ENCODE measurements at regions not wholly inside any gene's neighbourhood (a gene's known extent, or its start where the extent isn't known, plus 50 kb on each side); places are given as distances from the start of the nearest gene placed in this dataset.

GRCh38 chr1:29651684-29652665, 415.7 kb downstream of the PTPRU start:
- DNase-seq = peak; percentile 9
- Mint-ChIP-seq H3K27me3 (peaks cover 10% of the 10 kb centered on the region), H3K9me3 (no peaks in the 10 kb centered on the region), H3K4me3 (no peak overlapping the region), H3K4me1 (no peaks in the 10 kb centered on the region), H3K27ac (no peak overlapping the region), H3K36me3 (ENCODE audit: low read depth) (no peaks in the 10 kb centered on the region)
- ChIA-PET CTCF (no interaction called here), POLR2A (no interaction called here)

DNA sequence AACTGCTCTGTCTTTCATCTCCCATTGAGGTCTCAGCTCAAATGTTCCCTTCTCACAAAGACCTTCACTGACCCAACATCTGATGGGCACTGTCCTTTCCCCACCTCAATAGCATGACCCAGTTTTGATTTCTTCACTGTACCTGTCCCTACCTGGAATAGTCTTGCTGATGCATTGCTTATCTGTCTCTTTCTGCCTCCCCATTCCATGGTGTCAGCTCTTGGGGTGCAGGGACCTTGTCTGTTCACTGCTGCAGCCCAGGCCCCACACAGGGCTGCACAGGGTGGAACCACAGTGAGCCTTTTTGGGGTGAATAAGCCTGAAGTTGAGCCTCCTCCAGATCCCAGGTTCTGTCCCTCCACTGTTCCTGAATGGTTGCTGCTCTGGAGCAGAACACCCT, 414.9 kb downstream of the PTPRU start:
- Mint-ChIP-seq H3K4me3 (no peak overlapping the region), H3K27me3 (peaks cover 10% of the 10 kb centered on the region), H3K36me3 (ENCODE audit: low read depth) (no peaks in the 10 kb centered on the region), H3K4me1 (no peaks in the 10 kb centered on the region), H3K27ac (no peak overlapping the region), H3K9me3 (no peaks in the 10 kb centered on the region)
- POLR2A ChIA-PET = no interaction called here
- CTCF ChIA-PET = no interaction called here
- DNase-seq = no peak

- Mint-ChIP-seq H3K27ac (no peak overlapping the region), H3K27me3 (peaks cover 10% of the 10 kb centered on the region), H3K36me3 (ENCODE audit: low read depth) (no peaks in the 10 kb centered on the region), H3K4me1 (no peaks in the 10 kb centered on the region), H3K9me3 (no peaks in the 10 kb centered on the region), H3K4me3 (no peak overlapping the region)
- ChIA-PET POLR2A (no interaction called here), CTCF (no interaction called here)
- peak; percentile 6 for DNase-seq
These were observed 414.2 kb downstream of the PTPRU start for GRCh38 chr1:29650476-29650875.

- ChIA-PET CTCF (no interaction called here), POLR2A (no interaction called here)
- Mint-ChIP-seq H3K27ac (no peak overlapping the region), H3K9me3 (no peaks in the 10 kb centered on the region), H3K27me3 (peaks cover 10% of the 10 kb centered on the region), H3K4me3 (no peak overlapping the region), H3K36me3 (ENCODE audit: low read depth) (no peaks in the 10 kb centered on the region), H3K4me1 (no peaks in the 10 kb centered on the region)
- peak; percentile 4 for DNase-seq
These were observed 413.7 kb downstream of the PTPRU start for GRCh38 chr1:29650041-29650400.

GRCh38 chr1:29649189-29650040, 413.1 kb downstream of the PTPRU start:
- DNase-seq = peak; percentile 8
- POLR2A ChIA-PET = no interaction called here

GRCh38 chr1:29648798-29649188, 412.5 kb downstream of the PTPRU start:
- H3K27ac Mint-ChIP-seq = no peak overlapping the region
- no peaks in the 10 kb centered on the region for H3K9me3 Mint-ChIP-seq
- CTCF ChIA-PET = no interaction called here

More at GRCh38 chr1:29649189-29650040, 413.1 kb downstream of the PTPRU start:
- Mint-ChIP-seq H3K27ac (no peak overlapping the region), H3K36me3 (ENCODE audit: low read depth) (no peaks in the 10 kb centered on the region), H3K27me3 (peaks cover 10% of the 10 kb centered on the region), H3K9me3 (no peaks in the 10 kb centered on the region), H3K4me3 (no peak overlapping the region), H3K4me1 (no peaks in the 10 kb centered on the region)
- CTCF ChIA-PET = no interaction called here

DNA sequence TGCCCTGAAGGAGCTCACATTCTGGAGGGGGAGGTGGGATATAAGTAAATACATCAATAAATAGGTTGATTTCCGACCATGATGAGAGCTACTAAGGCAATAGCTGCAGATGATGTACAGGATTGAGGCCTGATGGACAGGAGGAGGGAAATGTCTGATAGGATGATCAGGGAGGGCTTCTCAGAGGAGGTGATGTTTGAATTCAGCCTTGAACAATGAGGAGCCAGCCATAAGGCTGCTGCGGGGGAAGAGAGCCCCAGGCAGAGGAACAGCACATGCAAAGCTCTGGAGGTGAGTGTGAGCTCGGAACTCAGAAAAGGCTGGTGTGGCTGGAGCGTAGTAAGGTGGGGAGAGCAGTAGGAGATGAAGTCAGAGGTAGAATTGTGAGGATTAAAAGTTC, 411.7 kb downstream of the PTPRU start:
- Mint-ChIP-seq H3K4me1 (no peaks in the 10 kb centered on the region), H3K36me3 (ENCODE audit: low read depth) (no peaks in the 10 kb centered on the region), H3K27me3 (peaks cover 16% of the 10 kb centered on the region), H3K9me3 (no peaks in the 10 kb centered on the region), H3K4me3 (no peak overlapping the region), H3K27ac (no peak overlapping the region)
- ChIA-PET POLR2A (no interaction called here), CTCF (no interaction called here)
- no peak for DNase-seq

More at GRCh38 chr1:29648798-29649188, 412.5 kb downstream of the PTPRU start:
- no peaks in the 10 kb centered on the region for H3K36me3 Mint-ChIP-seq (ENCODE audit: low read depth)
- DNase-seq = no peak
- H3K27me3 Mint-ChIP-seq = peaks cover 10% of the 10 kb centered on the region
- no peak overlapping the region for H3K4me3 Mint-ChIP-seq
- no peaks in the 10 kb centered on the region for H3K4me1 Mint-ChIP-seq
- POLR2A ChIA-PET = no interaction called here

DNA sequence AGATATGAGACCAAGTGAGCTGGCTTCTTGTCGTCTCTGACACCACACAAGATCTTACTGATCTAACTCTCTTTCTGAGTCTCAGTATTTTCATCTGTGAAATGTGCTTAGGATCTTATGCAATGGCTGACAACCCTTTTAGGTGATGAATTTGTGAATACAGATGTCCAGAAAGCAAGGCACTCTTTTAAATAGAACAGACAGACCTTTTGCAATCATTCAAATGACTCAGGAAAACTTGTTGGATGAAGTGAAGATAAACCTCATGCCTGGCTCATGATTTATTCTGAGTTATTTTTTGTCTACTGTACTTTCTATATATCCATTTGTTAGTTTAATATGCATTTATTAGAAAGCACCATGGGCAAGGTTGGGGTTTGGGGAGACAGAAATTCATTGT, 411.3 kb downstream of the PTPRU start:
- Mint-ChIP-seq H3K36me3 (ENCODE audit: low read depth) (no peaks in the 10 kb centered on the region), H3K4me3 (no peak overlapping the region), H3K4me1 (no peaks in the 10 kb centered on the region), H3K27ac (no peak overlapping the region), H3K27me3 (peaks cover 16% of the 10 kb centered on the region), H3K9me3 (no peaks in the 10 kb centered on the region)
- no peak for DNase-seq
- POLR2A ChIA-PET = no interaction called here
- CTCF ChIA-PET = no interaction called here

DNA sequence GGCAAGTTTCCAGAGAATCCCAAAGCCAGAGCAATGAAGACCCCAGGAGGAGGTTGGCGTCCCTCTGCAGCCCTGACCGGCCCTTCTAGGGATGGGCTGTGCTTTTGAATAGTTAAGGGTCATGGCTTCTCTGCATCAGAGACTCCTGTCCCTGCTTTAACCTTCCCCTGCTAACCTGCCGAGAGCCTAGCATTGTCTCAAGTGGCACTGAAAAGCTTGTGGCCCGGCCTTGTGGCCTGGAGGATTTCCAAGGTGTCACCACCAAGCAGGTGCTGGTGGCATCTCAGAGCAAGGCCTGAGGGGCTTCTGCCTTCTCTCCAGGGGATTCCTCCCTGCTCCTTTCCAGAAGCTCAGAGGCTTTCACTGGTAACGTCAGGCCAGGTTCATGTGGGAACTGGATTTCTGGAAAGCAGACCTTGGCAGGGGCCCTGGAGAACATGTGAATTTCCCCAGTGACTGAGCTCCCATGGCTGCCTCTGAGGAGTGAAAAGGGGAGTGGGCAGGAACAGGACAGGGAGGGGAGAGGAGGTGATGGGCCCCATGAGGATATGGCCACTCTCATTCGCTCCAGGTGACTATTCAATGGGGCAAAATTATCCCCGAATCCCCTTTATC, 409.9 kb downstream of the PTPRU start:
- peak; percentile 7 for DNase-seq
- Mint-ChIP-seq H3K27me3 (peaks cover 16% of the 10 kb centered on the region), H3K36me3 (ENCODE audit: low read depth) (no peaks in the 10 kb centered on the region), H3K9me3 (no peaks in the 10 kb centered on the region), H3K4me3 (no peak overlapping the region), H3K27ac (no peak overlapping the region), H3K4me1 (no peaks in the 10 kb centered on the region)
- CTCF ChIA-PET = no interaction called here
- POLR2A ChIA-PET = no interaction called here

- Mint-ChIP-seq H3K27me3 (peaks cover 16% of the 10 kb centered on the region), H3K27ac (no peak overlapping the region), H3K4me3 (no peak overlapping the region), H3K4me1 (no peaks in the 10 kb centered on the region), H3K36me3 (ENCODE audit: low read depth) (no peaks in the 10 kb centered on the region), H3K9me3 (no peaks in the 10 kb centered on the region)
- no peak for DNase-seq
- ChIA-PET CTCF (no interaction called here), POLR2A (no interaction called here)
These were observed 409.3 kb downstream of the PTPRU start for GRCh38 chr1:29645586-29645985.

GRCh38 chr1:29644812-29645211, 408.5 kb downstream of the PTPRU start:
- Mint-ChIP-seq H3K4me3 (no peak overlapping the region), H3K36me3 (ENCODE audit: low read depth) (no peaks in the 10 kb centered on the region), H3K4me1 (no peaks in the 10 kb centered on the region), H3K9me3 (no peaks in the 10 kb centered on the region), H3K27me3 (peaks cover 16% of the 10 kb centered on the region), H3K27ac (no peak overlapping the region)
- ChIA-PET POLR2A (interaction anchor here (1.3 kb wide), 1 partner anchor 11 kb away, joined by 3 read pairs; no protein-coding TSS in a partner anchor), CTCF (no interaction called here)
- peak; percentile 1 for DNase-seq

DNA sequence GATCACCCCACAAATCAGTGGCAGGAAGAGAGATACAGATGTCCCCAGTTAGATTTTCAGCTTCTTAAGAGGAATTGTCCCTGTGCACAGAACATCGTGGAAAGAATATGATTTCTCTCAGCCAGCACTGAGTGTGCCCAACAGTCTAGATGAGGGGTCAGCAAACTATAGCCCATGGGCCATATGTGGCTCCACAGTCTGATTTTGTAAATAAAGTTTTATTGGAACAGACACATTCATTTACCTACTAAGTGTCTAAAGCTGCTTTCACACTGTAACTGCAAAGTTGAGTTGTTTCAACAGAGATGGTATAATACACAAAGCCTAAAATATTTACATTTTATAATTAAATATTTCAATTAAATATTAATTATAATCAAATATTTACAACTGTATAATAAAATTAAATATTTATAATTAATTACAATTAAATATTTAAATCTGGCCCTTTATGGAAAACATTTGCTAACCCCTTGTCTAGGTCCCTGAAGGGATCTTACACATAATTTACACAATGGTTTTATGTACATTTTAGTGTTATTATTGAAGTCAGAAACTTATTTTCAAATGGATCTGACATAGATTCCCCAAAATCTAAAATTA, 407.6 kb downstream of the PTPRU start:
- POLR2A ChIA-PET = interaction anchor here (1.3 kb wide), 1 partner anchor 10 kb away, joined by 3 read pairs; no protein-coding TSS in a partner anchor
- no peak for DNase-seq
- CTCF ChIA-PET = no interaction called here
- Mint-ChIP-seq H3K4me3 (no peak overlapping the region), H3K27ac (no peak overlapping the region), H3K9me3 (no peaks in the 10 kb centered on the region), H3K36me3 (ENCODE audit: low read depth) (no peaks in the 10 kb centered on the region), H3K4me1 (no peaks in the 10 kb centered on the region), H3K27me3 (peaks cover 16% of the 10 kb centered on the region)

DNA sequence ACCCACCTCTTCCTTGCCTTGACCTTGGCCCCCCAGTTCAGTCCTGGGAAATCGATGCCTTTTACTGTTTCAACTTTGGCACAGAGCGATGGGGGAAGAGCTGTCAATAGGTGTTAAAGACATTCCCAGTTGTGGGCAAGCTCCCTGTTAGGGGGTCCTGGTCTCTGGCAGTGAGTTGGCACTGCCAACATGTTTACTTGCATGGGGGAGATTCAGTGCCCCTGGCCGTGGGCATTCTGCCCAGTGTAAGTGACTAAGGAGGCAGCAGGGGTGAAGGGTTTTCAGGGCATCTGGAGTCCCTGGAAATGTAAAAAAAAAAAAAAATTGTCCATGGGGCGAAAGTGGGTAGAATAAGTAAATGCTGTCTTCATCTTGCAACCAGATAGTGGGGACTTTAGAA, 407.0 kb downstream of the PTPRU start:
- Mint-ChIP-seq H3K36me3 (ENCODE audit: low read depth) (no peaks in the 10 kb centered on the region), H3K27ac (no peak overlapping the region), H3K9me3 (no peaks in the 10 kb centered on the region), H3K4me3 (no peak overlapping the region), H3K27me3 (peaks cover 14% of the 10 kb centered on the region), H3K4me1 (no peaks in the 10 kb centered on the region)
- peak; percentile 3 for DNase-seq
- ChIA-PET CTCF (no interaction called here), POLR2A (no interaction called here)
